ENCODE measurements at regions not wholly inside any gene's neighbourhood (a gene's known extent, or its start where the extent isn't known, plus 50 kb on each side); places are given as distances from the start of the nearest gene placed in this dataset.

DNA sequence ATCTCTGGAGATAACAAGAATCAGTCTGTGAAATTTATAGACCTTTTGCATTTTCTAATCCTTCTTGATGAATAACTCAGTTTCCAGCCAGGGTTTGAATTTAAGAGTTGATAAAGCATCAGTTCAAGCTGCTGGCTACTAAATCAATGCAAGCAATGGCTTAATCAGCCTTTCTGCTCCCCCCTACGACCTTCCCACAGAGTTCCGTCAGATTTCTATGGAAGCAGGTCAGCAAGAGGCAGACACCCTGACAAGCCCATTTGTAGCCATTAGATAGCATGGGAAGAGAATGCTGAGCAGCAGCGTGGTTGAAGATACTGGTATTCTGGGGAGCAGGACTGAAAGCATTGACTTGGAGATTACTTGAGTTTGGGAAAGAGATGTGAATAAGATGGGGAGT is 868.1 kb downstream of the KCNJ2 start:
- H3K27ac ChIP-seq (ENCODE audit: low read depth, low read length): no peak overlapping the region
- no peaks in the 10 kb centered on the region for H3K36me3 ChIP-seq (ENCODE audit: low read length)
- no peak for TF ChIP-seq EZH2phosphoT487 (conservative IDR thresholded peaks at IDR 0.05; ENCODE audit: low read length)
- TF ChIP-seq, protein P1, sequence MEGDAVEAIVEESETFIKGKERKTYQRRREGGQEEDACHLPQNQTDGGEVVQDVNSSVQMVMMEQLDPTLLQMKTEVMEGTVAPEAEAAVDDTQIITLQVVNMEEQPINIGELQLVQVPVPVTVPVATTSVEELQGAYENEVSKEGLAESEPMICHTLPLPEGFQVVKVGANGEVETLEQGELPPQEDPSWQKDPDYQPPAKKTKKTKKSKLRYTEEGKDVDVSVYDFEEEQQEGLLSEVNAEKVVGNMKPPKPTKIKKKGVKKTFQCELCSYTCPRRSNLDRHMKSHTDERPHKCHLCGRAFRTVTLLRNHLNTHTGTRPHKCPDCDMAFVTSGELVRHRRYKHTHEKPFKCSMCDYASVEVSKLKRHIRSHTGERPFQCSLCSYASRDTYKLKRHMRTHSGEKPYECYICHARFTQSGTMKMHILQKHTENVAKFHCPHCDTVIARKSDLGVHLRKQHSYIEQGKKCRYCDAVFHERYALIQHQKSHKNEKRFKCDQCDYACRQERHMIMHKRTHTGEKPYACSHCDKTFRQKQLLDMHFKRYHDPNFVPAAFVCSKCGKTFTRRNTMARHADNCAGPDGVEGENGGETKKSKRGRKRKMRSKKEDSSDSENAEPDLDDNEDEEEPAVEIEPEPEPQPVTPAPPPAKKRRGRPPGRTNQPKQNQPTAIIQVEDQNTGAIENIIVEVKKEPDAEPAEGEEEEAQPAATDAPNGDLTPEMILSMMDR (IDR thresholded peaks at IDR 0.05; ENCODE audit: insufficient read depth, low read length, poor library complexity, severe bottlenecking): no peak
- no peaks in the 10 kb centered on the region for H3K9me2 ChIP-seq (replicated peaks; ENCODE audit: insufficient read depth, low read length)
- H3K79me2 ChIP-seq (ENCODE audit: insufficient read depth, low read length): no peaks in the 10 kb centered on the region
- H3K4me2 ChIP-seq (ENCODE audit: low read depth, low read length, poor library complexity, severe bottlenecking): no peak overlapping the region
- H3F3A ChIP-seq (ENCODE audit: insufficient read depth): no peaks in the 10 kb centered on the region
- H3K9me3 ChIP-seq (ENCODE audit: insufficient read depth, low read length): no peaks in the 10 kb centered on the region
- H2AFZ ChIP-seq (ENCODE audit: low read depth, low read length, severe bottlenecking): no peak overlapping the region
- no peak overlapping the region for H3K4me3 ChIP-seq (ENCODE audit: insufficient read depth, low read length, poor library complexity, severe bottlenecking)
- H3K27me3 ChIP-seq (ENCODE audit: low read length): no peaks in the 10 kb centered on the region
- H3K9ac ChIP-seq (ENCODE audit: low read length): no peak overlapping the region
- H4K20me1 ChIP-seq (ENCODE audit: low read depth, low read length): no peaks in the 10 kb centered on the region

DNA sequence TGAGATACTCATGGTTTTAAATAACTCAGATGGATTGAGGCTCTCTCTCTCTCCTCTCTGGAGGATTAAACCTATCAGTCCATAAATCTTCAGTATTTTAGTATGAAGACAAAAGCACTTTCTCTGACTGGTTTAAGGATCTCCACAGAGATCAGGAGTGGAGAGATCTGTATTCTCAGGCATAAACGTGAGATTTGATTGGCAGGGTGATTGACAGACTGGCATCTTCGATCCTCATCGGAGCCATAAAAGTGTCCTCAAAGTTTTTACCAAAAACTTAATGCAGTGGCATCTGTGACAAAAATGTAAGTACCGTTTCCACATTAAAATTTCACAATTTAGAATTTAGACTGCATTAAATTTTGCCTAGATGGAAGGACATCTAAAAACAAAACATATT is 870.1 kb downstream of the KCNJ2 start:
- Histone ChIP-seq H3K4me3 (ENCODE audit: insufficient read depth, low read length, poor library complexity, severe bottlenecking) (no peak overlapping the region), H4K20me1 (ENCODE audit: low read depth, low read length) (no peaks in the 10 kb centered on the region), H3K27ac (ENCODE audit: low read depth, low read length) (no peak overlapping the region), H2AFZ (ENCODE audit: low read depth, low read length, severe bottlenecking) (no peak overlapping the region), H3K36me3 (ENCODE audit: low read length) (no peaks in the 10 kb centered on the region), H3K9ac (ENCODE audit: low read length) (no peak overlapping the region), H3K27me3 (ENCODE audit: low read length) (no peaks in the 10 kb centered on the region), H3K9me3 (ENCODE audit: insufficient read depth, low read length) (no peaks in the 10 kb centered on the region), H3K4me2 (ENCODE audit: low read depth, low read length, poor library complexity, severe bottlenecking) (no peak overlapping the region), H3F3A (ENCODE audit: insufficient read depth) (no peaks in the 10 kb centered on the region), H3K9me2 (replicated peaks; ENCODE audit: insufficient read depth, low read length) (no peaks in the 10 kb centered on the region), H3K79me2 (ENCODE audit: insufficient read depth, low read length) (no peaks in the 10 kb centered on the region)
- TF ChIP-seq, protein P1 (IDR thresholded peaks at IDR 0.05; ENCODE audit: insufficient read depth, low read length, poor library complexity, severe bottlenecking): no peak
- TF ChIP-seq EZH2phosphoT487 (conservative IDR thresholded peaks at IDR 0.05; ENCODE audit: low read length): no peak

DNA sequence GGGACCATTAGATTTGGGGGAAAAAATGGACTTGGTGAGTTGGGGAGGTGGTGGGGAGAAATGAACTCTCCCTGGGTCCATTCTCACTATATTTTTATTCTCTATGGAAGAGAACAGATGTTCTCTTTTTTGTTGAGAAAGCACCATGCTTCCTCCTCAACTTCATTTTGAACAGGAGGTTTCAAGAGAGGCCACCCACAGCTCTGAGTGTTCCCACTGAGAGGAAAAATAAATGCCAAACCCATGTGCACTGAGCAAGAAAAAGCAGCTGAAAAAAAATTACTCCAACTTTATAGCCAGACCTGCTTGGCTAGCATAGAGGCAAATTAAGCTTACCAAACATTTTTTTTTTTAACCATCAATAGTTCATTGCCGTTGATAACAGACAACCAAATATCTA is 883.6 kb downstream of the KCNJ2 start:
- Histone ChIP-seq H3K9me3 (ENCODE audit: insufficient read depth, low read length) (no peaks in the 10 kb centered on the region), H3K79me2 (ENCODE audit: insufficient read depth, low read length) (no peaks in the 10 kb centered on the region), H3K9ac (ENCODE audit: low read length) (no peak overlapping the region), H3K4me3 (ENCODE audit: insufficient read depth, low read length, poor library complexity, severe bottlenecking) (no peak overlapping the region), H3F3A (ENCODE audit: insufficient read depth) (no peaks in the 10 kb centered on the region), H3K4me2 (ENCODE audit: low read depth, low read length, poor library complexity, severe bottlenecking) (no peak overlapping the region), H4K20me1 (ENCODE audit: low read depth, low read length) (no peaks in the 10 kb centered on the region), H2AFZ (ENCODE audit: low read depth, low read length, severe bottlenecking) (no peak overlapping the region), H3K27ac (ENCODE audit: low read depth, low read length) (no peak overlapping the region), H3K9me2 (replicated peaks; ENCODE audit: insufficient read depth, low read length) (no peaks in the 10 kb centered on the region), H3K36me3 (ENCODE audit: low read length) (no peaks in the 10 kb centered on the region), H3K27me3 (ENCODE audit: low read length) (no peaks in the 10 kb centered on the region)
- no peak for TF ChIP-seq EZH2phosphoT487 (conservative IDR thresholded peaks at IDR 0.05; ENCODE audit: low read length)
- TF ChIP-seq, protein P1 (IDR thresholded peaks at IDR 0.05; ENCODE audit: insufficient read depth, low read length, poor library complexity, severe bottlenecking): no peak
